Stimulated activated naive B cell treated with anti-CD40 and anti-IgM and Interleukin-4, amounts not matched to agents 10 μg/mL and 1 μg/mL and 100 μg/mL, for 72 hours (primary cell): ENCODE measurements at regions not wholly inside any gene's neighbourhood (a gene's known extent, or its start where the extent isn't known, plus 50 kb on each side); places are given as distances from the start of the nearest gene placed in this dataset.

Experiments
- ATAC-seq, 2 donors: fragments of 150-1000 bp; cut with Tn5 transposase; replicated peaks; 2 replicates each; pipeline ENCODE4 v1.10.0; 2021; ENCODE audit warnings: moderate library complexity in 1 of 2
- DNase-seq: peaks from one replicate; pipeline ENCODE4 v3.0.0; 2021
- H3K27ac Mint-ChIP-seq: one replicate; pipeline ENCODE4 v1.8.0; 2022; ENCODE audit warnings: mild to moderate bottlenecking, mixed read lengths
- H3K27me3 Mint-ChIP-seq, 2 donors: one replicate each; pipeline ENCODE4 v1.8.0; 2022; ENCODE audit warnings: mixed read lengths in 2 of 2
- H3K36me3 Mint-ChIP-seq, 2 donors: one replicate each; pipeline ENCODE4 v1.8.0; 2022; ENCODE audit warnings: mixed read lengths in 2 of 2, mild to moderate bottlenecking in 1 of 2
- H3K4me1 Mint-ChIP-seq, 2 donors: one replicate each; pipeline ENCODE4 v1.8.0; 2022; ENCODE audit warnings: mixed read lengths in 2 of 2, mild to moderate bottlenecking in 1 of 2
- H3K4me3 Mint-ChIP-seq, 2 donors: one replicate each; pipeline ENCODE4 v1.8.0; 2022; ENCODE audit warnings: mild to moderate bottlenecking in 2 of 2, mixed read lengths in 2 of 2, moderate library complexity in 1 of 2
- H3K9me3 Mint-ChIP-seq, 2 donors: one replicate each; pipeline ENCODE4 v1.8.0; 2022; ENCODE audit warnings: mixed read lengths in 2 of 2, mild to moderate bottlenecking in 1 of 2

DNA sequence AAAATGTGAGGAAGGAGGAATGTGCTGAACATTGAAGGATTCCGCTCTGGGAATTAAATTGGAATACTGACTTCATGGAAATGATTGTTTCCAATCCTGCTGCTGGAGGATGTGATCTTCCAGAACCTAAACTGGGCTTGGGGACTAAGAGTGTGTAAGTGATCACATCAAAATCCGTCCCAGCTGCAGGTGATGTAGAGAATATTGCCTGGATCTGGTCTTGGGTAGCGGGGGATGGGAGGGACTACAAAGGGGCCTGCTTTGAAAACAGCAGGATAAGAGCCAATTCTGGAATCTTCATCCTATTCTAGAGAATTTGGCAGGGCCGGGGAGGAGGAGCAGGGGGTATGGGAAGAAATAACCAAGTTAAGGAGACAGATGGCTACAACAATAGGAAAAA is 552.2 kb upstream of the FZD8 start:
- H3K36me3 Mint-ChIP-seq = no peaks in the 10 kb centered on the region
- H3K4me3 Mint-ChIP-seq = no peak overlapping the region
- no peaks in the 10 kb centered on the region for H3K4me1 Mint-ChIP-seq
- no peaks in the 10 kb centered on the region for H3K27me3 Mint-ChIP-seq
- DNase-seq = no peak
- peaks cover 12 to 30% of the 10 kb centered on the region in 2 donors for H3K9me3 Mint-ChIP-seq
- no peak overlapping the region for H3K27ac Mint-ChIP-seq
- no peak for ATAC-seq

DNA sequence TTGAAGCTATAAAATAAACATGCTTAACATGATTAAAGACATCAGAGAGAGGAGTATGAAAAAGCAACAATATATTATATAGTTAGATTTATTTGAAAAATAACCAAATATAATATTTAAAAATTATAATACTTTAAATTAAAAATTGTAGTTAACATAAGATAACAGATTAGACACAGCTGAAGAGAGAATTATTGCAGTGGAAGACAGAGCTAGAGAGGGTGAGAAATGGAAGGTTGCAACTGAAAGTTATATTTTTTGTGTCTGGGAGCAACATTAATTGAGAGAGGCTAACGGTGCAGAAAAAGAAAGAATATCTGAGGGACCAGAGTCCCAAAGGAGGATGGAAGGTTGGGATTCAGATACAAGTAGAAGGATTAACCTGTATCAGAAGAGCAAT is 548.9 kb upstream of the FZD8 start:
- Mint-ChIP-seq H3K9me3 (peaks cover 12 to 24% of the 10 kb centered on the region in 2 donors), H3K4me3 (no peak overlapping the region), H3K27me3 (no peaks in the 10 kb centered on the region), H3K4me1 (no peaks in the 10 kb centered on the region), H3K27ac (no peak overlapping the region), H3K36me3 (no peaks in the 10 kb centered on the region)
- DNase-seq (no peak), ATAC-seq (no peak)

DNA sequence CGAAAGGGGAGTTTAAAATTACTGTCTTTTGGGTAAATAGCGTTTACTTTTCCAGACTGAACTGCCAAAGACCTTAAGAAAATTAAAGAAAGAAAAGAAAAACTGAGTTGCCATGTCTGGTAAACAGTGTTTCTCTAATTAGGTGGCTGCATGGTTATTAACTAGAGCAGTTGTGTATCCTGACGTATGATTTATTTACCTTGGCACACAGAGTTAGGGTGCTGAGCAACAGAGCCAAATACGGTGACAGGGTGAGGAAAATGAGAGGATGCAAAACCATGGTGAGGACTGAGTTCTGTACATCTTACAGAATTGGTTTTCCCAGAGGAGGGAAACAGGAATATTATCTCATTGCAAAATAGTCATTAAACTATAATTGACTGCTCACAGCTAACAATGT is 546.4 kb upstream of the FZD8 start:
- Mint-ChIP-seq H3K4me1 (no peaks in the 10 kb centered on the region), H3K4me3 (no peak overlapping the region), H3K27ac (no peak overlapping the region), H3K9me3 (peaks cover 12 to 18% of the 10 kb centered on the region in 2 donors), H3K27me3 (no peaks in the 10 kb centered on the region), H3K36me3 (no peaks in the 10 kb centered on the region)
- ATAC-seq = no peak
- no peak for DNase-seq

DNA sequence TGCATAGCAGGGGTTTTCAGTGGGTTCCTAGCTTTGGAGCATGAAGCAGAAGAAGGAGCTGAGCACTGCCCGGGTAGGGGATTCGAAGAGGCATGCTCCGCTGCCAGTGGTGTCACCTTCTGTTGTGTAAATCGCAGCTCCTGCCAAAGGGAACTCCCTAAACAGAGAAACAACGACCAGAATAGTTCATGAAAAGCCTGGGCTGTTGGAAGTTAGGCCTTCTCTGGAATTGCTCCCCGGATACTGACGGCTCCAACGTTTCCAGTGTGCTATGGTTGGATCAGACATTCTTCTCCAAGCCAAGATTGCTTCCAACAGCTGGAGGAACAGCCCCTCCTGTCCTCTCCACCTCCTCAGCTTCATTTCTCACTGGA is 546.0 kb upstream of the FZD8 start:
- Mint-ChIP-seq H3K36me3 (no peaks in the 10 kb centered on the region), H3K27ac (no peak overlapping the region), H3K9me3 (peaks cover 12 to 16% of the 10 kb centered on the region in 2 donors), H3K27me3 (no peaks in the 10 kb centered on the region), H3K4me1 (no peaks in the 10 kb centered on the region), H3K4me3 (no peak overlapping the region)
- ATAC-seq (no peak), DNase-seq (no peak)

DNA sequence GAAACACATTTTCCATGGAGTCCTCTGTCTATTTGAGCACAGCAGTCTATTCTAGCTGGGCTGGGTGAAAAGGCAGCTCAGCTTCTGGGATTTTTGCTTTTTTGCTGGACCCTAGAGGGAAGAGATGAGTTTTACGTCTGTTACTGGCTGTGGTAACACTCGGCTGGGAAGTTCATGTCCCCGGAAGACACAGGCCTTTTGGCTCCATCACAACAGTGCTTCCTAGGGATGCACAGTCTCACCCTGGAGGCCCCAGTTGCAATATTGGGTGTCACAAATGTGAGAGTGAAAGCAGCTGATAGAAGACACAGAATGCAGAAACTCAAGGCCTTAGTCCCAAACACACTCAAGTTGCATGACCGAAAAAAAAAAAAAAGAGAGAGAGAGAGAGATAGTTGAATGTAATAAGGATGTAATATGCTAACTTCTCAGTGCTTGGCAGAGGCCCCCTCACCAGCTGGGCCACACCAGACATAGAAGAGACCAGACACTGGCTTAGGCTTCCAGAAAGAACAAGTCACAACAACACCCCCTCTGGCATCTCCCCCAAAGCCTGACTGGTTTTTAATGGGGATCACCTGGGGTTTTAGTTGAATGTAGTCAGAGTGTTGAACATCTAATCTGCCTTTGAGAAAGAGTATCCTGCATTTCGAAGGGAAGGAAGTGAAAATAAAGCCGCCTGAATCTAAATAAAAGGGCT is 545.4 kb upstream of the FZD8 start:
- Mint-ChIP-seq H3K4me3 (no peak overlapping the region), H3K4me1 (no peaks in the 10 kb centered on the region), H3K36me3 (no peaks in the 10 kb centered on the region), H3K27me3 (no peaks in the 10 kb centered on the region), H3K9me3 (peaks cover 12 to 13% of the 10 kb centered on the region in 2 donors), H3K27ac (no peak overlapping the region)
- no peak for DNase-seq
- ATAC-seq = no peak

DNA sequence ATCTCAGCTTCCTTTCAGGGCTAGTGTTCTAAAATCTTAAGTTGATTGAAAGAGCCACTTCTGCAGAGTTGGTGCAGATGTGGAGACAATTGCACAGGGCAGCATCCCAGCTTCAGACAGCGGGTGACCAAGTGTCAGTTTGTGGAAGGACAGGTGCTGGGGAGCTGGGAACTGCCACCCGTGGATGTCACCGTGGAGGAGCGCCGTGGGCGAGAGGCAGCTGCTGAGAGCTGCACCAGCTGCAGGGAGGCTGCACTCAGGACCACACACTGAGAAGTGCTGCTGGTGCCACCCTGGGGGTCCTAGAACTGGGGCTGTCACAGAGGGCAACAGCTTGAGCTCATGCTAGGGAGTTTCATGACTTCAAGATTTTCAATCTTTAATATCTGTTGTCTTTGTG is 543.0 kb upstream of the FZD8 start:
- H3K4me3 Mint-ChIP-seq = no peak overlapping the region
- peaks cover 3 to 4% of the 10 kb centered on the region in 2 donors for H3K9me3 Mint-ChIP-seq
- no peaks in the 10 kb centered on the region for H3K4me1 Mint-ChIP-seq
- H3K36me3 Mint-ChIP-seq = no peaks in the 10 kb centered on the region
- no peak overlapping the region for H3K27ac Mint-ChIP-seq
- ATAC-seq (no peak), DNase-seq (no peak)
- H3K27me3 Mint-ChIP-seq = no peaks in the 10 kb centered on the region

DNA sequence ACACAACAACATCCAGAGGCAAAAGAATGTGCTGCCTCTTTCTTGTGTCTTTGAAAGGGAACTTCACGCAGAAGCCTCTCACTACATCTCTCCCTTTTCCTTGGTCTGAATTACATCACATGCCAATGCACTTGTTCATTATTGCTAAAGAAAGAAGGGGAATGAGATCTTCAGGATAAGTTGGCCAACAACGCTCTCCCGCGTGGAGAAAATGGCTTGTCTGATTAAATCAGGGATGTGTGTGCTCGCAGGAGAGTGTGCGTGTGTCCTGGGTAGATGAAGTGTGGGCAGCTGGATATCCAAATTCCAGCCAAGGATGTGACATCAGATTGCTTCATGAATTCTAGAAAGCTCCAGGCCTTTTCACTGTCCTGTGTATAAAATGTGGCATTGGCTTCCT is 541.6 kb upstream of the FZD8 start:
- Mint-ChIP-seq H3K4me1 (no peaks in the 10 kb centered on the region), H3K4me3 (no peak overlapping the region), H3K9me3 (peaks cover 2 to 3% of the 10 kb centered on the region in 2 donors), H3K27me3 (no peaks in the 10 kb centered on the region), H3K27ac (no peak overlapping the region), H3K36me3 (no peaks in the 10 kb centered on the region)
- no peak for ATAC-seq
- no peak for DNase-seq

DNA sequence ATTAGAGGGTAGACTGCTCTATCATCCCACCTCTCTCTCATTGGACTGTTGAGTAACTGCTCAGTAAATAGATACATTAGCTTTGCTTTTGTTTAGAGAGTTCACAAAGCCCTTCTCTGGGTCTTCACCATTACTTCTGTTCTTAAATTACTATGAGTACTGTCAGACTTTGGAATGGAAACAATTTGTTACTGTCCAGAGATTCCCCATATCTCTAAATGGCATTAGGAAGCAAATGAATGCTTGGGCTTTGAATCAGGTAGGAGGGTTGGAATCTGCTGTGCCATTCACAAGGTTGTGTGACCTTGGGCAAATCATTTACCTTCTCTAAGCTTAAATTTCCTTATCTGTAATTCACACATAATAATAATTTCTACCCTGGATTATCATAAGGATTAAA is 541.0 kb upstream of the FZD8 start:
- Mint-ChIP-seq H3K4me1 (no peaks in the 10 kb centered on the region), H3K4me3 (no peak overlapping the region), H3K27ac (no peak overlapping the region), H3K27me3 (no peaks in the 10 kb centered on the region), H3K9me3 (peaks cover 2 to 4% of the 10 kb centered on the region in 2 donors), H3K36me3 (no peaks in the 10 kb centered on the region)
- ATAC-seq = no peak
- no peak for DNase-seq

DNA sequence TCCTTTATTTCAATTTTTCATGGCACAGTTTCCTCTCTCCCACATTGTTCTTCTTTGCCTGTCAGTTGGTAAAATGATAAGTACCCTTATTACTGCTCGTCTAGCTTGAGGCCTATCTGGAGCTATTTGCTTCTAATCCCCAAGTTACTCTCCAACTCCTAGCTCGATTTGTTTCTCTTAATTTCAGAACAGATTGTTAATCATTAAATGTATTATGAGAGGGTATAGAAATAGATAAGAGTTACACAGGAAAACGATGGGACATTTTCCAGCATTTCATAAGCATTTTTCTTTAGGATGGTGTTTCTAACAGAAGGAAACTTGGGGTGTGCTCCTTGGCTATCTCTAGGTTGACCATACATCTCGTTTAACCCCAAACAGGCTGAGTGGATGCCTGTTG is 540.5 kb upstream of the FZD8 start:
- ATAC-seq (no peak), DNase-seq (no peak)
- H3K4me1 Mint-ChIP-seq = no peaks in the 10 kb centered on the region
- H3K9me3 Mint-ChIP-seq = peaks cover 2 to 7% of the 10 kb centered on the region in 2 donors
- no peaks in the 10 kb centered on the region for H3K27me3 Mint-ChIP-seq
- H3K27ac Mint-ChIP-seq = no peak overlapping the region
- H3K4me3 Mint-ChIP-seq = no peak overlapping the region
- H3K36me3 Mint-ChIP-seq = no peaks in the 10 kb centered on the region

DNA sequence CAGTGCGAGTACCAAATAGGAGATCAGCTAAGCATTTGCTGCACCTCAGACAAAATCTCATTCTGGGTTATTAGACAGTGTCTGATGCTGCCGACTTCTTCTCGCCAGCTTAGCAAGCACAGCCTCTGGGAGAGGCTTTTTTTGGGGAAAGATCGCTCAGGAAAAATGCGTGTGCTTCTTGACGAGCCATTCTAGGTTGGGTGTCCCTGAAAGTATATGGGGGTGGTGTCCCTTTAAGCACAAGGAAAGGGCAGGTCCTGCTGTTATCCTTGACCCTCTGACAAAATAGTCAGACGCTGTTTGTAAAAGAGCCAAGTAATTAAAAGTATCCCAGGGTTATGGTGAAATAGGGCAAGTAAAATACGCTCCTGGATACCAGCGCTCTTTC is 540.1 kb upstream of the FZD8 start:
- Mint-ChIP-seq H3K27ac (no peak overlapping the region), H3K36me3 (no peaks in the 10 kb centered on the region), H3K9me3 (peaks cover 0 to 7% of the 10 kb centered on the region in 2 donors), H3K4me1 (no peaks in the 10 kb centered on the region), H3K4me3 (no peak overlapping the region), H3K27me3 (no peaks in the 10 kb centered on the region)
- no peak for ATAC-seq
- no peak for DNase-seq

DNA sequence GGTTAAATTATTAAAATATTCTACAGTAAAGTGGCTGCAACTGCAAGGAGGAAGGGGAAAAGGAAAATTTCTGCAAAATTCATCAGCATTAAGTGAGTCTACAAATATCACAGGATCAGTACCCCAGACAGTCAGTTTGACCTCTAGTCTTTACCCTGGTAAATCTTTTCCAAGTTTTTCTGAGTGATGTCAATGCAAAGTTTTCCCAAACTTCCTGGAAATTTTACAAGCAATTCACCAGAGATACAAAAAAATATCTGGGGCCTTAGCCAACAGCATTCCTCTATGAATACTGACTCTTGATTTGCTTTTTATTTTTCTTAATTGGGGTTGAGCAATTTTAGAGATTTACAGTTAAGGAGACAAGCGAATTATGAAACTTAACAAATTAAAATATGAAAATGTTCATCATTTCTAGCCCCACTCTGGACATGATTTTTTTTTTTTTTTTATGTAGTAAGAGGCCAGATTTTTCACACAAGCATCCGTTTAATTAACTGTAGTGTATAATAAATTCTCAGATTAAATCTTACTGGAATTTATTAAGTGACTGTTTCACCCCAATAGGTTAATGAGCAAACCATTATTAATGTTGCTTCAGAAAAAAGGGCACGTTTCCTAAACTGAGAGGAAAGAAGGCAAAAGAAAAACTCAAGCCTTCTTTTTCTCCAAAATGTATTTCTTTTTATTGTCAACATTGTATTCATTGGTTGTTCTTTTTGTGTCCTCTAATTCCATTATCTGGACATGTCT is 539.5 kb upstream of the FZD8 start:
- Mint-ChIP-seq H3K27ac (no peak overlapping the region), H3K27me3 (no peaks in the 10 kb centered on the region), H3K4me1 (no peaks in the 10 kb centered on the region), H3K9me3 (peaks cover 0 to 7% of the 10 kb centered on the region in 2 donors), H3K36me3 (no peaks in the 10 kb centered on the region), H3K4me3 (no peak overlapping the region)
- ATAC-seq (no peak), DNase-seq (no peak)

DNA sequence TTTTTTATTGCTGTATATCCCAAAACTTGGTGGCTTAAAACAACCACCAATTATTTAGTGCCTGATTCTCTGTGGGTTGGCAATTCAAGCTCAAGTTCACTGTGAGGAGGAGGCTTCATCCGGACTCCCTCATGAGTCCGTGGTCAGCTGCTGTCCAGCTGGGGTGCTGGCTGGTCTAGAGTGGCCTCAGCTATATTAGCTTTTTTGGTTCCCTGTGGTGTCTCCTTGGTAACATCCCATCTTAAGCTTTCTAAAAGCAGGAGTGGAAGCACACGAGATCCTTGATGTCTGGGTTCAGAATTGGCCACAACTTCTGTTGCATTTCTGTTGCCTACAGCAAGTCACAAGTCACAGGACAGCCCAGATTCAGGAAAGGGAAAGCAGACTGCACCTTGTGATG is 536.5 kb upstream of the FZD8 start:
- Mint-ChIP-seq H3K27ac (no peak overlapping the region), H3K27me3 (no peaks in the 10 kb centered on the region), H3K36me3 (no peaks in the 10 kb centered on the region), H3K4me1 (no peaks in the 10 kb centered on the region), H3K9me3 (peaks cover 4 to 13% of the 10 kb centered on the region in 2 donors), H3K4me3 (no peak overlapping the region)
- ATAC-seq (no peak), DNase-seq (no peak)

DNA sequence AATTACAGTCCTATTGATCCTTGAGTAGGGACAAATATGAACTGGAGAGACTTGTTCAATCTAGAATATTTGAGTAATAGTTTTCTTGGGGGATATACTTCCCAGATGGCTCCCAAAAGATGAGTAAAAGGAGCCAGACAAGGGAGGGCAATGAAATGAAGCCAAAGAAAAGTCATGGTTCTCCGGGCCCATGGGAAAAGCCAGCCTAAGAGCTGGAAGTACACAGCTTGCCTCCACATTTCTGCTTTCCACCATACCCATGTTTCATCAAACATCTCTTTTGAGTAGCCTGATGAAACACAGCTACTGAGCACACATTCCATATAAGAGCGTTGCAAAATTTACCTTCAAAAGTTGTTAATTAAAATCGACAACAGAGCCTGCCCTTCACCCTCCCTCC is 535.0 kb upstream of the FZD8 start:
- Mint-ChIP-seq H3K4me1 (no peaks in the 10 kb centered on the region), H3K27ac (no peak overlapping the region), H3K36me3 (no peaks in the 10 kb centered on the region), H3K9me3 (peaks cover 4 to 13% of the 10 kb centered on the region in 2 donors), H3K4me3 (no peak overlapping the region), H3K27me3 (no peaks in the 10 kb centered on the region)
- ATAC-seq (no peak), DNase-seq (no peak)

DNA sequence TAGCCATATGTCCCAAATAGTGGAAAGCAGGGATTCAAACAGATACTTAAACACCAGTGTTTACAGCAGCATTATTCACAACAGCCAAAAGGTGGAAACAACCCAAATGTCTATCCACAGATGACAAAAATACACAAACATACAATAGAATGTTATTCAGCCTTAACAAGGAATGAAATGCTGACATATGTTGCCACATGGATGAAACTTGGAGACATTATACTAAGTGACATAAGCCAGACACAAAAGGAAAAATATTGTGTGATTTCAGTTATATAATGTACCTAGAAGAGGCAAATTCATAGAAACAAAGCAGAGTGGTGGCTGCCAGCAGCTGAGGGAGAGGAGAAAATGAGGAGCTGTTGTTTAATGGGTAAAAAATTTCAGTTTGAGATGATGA is 533.9 kb upstream of the FZD8 start:
- Mint-ChIP-seq H3K27ac (no peak overlapping the region), H3K4me3 (no peak overlapping the region), H3K27me3 (no peaks in the 10 kb centered on the region), H3K36me3 (no peaks in the 10 kb centered on the region), H3K9me3 (peaks cover 4 to 13% of the 10 kb centered on the region in 2 donors), H3K4me1 (no peaks in the 10 kb centered on the region)
- no peak for ATAC-seq
- DNase-seq = no peak

DNA sequence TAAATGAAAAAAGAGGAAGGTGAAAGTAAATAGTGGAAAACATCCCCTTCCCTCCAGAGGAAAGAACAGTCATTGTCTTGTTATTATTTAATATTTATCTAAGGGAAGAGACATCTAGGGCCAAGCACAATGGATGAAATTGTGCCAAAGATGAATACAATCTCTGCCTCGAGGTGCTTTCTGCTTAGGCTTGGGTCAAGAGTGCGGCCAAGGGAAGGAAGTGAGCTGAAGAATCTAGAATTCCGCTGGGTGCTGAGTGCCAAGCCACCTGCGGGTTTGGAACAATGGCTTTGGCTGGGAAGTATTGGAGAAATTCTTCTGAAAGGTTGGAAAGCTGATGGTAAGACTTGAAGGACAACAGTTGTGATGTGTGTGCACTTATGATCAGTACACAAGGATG is 531.3 kb upstream of the FZD8 start:
- no peak for ATAC-seq
- H3K4me1 Mint-ChIP-seq = no peaks in the 10 kb centered on the region
- H3K27me3 Mint-ChIP-seq = no peaks in the 10 kb centered on the region
- H3K9me3 Mint-ChIP-seq = peaks cover 4 to 10% of the 10 kb centered on the region in 2 donors
- no peaks in the 10 kb centered on the region for H3K36me3 Mint-ChIP-seq
- H3K27ac Mint-ChIP-seq = no peak overlapping the region
- no peak for DNase-seq
- H3K4me3 Mint-ChIP-seq = no peak overlapping the region
